ENCODE measurements at regions not wholly inside any gene's neighbourhood (a gene's known extent, or its start where the extent isn't known, plus 50 kb on each side); places are given as distances from the start of the nearest gene placed in this dataset.

DNA sequence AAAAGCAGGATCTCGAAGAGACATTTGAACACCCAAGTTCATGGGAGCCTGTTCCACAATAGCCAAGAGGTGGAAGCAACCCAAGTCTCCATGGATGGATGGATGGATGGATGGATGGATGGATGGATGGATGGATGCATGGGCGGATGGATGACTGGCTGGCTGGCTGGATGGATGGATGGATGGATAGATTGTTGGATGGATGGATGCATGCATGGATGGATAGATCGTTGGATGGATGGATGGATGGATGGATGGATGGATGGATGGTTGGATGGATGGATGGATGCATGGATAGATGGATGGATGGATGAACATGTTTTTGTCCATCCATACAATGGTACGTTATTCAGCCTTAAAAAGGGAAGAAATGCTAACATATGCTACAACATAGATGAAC, 603.4 kb downstream of the BRD1 start:
- Histone ChIP-seq H3K9ac (ENCODE audit: low read length) (no peak overlapping the region), H3K27ac (ENCODE audit: low read length) (no peak overlapping the region), H3K9me2 (replicated peaks; ENCODE audit: insufficient read depth, low read length) (no peaks in the 10 kb centered on the region), H3K27me3 (ENCODE audit: low read length) (0 out of 2 replicates have a peak, but pooled peaks cover 3% of the 10 kb centered on the region), H4K20me1 (ENCODE audit: insufficient read depth, low read depth, low read length) (no peaks in the 10 kb centered on the region), H3K9me3 (ENCODE audit: low read length) (no peaks in the 10 kb centered on the region), H3K4me2 (ENCODE audit: low read depth, low read length, poor library complexity, severe bottlenecking) (no peak overlapping the region), H3K36me3 (ENCODE audit: insufficient read depth, low read length) (no peaks in the 10 kb centered on the region), H3K4me1 (ENCODE audit: low read length) (no peaks in the 10 kb centered on the region), H3K4me3 (ENCODE audit: low read length) (no peak overlapping the region), H2AFZ (ENCODE audit: low read length) (no peak overlapping the region), H3K79me2 (ENCODE audit: low read length) (no peaks in the 10 kb centered on the region)
- DNase-seq, result no peak

DNA sequence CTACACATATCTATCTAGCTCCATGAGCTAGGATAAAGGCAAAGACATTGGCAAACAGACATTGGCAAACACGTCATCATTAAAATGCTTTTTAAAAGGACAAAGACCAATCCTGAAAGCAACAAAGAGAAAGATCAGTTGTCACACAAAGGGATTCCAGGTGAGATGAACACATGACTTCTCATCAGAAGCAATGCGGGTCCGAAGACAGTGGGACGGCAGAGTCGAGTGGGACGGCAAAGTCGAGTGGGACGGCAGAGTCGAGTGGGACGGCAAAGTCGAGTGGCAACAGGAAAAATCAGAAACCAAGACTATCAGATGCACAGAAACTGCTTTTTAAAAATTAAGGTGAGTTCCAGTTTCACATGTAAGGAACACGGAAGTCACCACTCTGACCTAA, 609.5 kb downstream of the BRD1 start:
- H3K9me2 ChIP-seq (replicated peaks; ENCODE audit: insufficient read depth, low read length), result no peaks in the 10 kb centered on the region
- H3K79me2 ChIP-seq (ENCODE audit: low read length), result no peaks in the 10 kb centered on the region
- no peak overlapping the region for H3K9ac ChIP-seq (ENCODE audit: low read length)
- H3K27ac ChIP-seq (ENCODE audit: low read length), result no peak overlapping the region
- no peak overlapping the region for H2AFZ ChIP-seq (ENCODE audit: low read length)
- H4K20me1 ChIP-seq (ENCODE audit: insufficient read depth, low read depth, low read length), result no peaks in the 10 kb centered on the region
- no peak for DNase-seq
- no peak overlapping the region for H3K4me3 ChIP-seq (ENCODE audit: low read length)
- H3K4me2 ChIP-seq (ENCODE audit: low read depth, low read length, poor library complexity, severe bottlenecking), result no peak overlapping the region
- no peaks in the 10 kb centered on the region for H3K36me3 ChIP-seq (ENCODE audit: insufficient read depth, low read length)
- H3K4me1 ChIP-seq (ENCODE audit: low read length), result no peaks in the 10 kb centered on the region
- H3K27me3 ChIP-seq (ENCODE audit: low read length), result no peaks in the 10 kb centered on the region
- H3K9me3 ChIP-seq (ENCODE audit: low read length), result no peaks in the 10 kb centered on the region

DNA sequence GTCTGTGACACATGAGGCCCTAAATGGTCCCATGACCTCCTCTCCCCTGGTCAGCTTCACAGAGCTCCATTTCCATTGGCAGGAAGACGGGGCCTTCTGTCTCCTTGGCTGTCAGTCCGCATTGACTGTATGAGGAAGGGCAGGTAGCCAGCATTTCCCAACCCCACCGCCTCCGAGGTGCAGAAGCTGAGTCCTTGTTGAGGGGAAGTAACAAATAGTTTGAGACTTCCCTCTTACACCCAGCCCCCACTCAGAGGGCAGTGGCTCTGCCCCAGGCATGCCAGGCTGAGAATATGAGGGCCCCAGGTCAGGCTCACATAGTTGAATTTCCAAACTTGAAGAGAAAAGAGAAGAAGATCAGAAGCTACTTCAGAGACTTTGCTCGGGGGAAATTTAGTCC, 611.1 kb downstream of the BRD1 start:
- Histone ChIP-seq H3K36me3 (ENCODE audit: insufficient read depth, low read length) (no peaks in the 10 kb centered on the region), H3K9me3 (ENCODE audit: low read length) (no peaks in the 10 kb centered on the region), H3K4me1 (ENCODE audit: low read length) (no peaks in the 10 kb centered on the region), H4K20me1 (ENCODE audit: insufficient read depth, low read depth, low read length) (no peaks in the 10 kb centered on the region), H3K4me3 (ENCODE audit: low read length) (no peak overlapping the region), H3K79me2 (ENCODE audit: low read length) (no peaks in the 10 kb centered on the region), H3K9me2 (replicated peaks; ENCODE audit: insufficient read depth, low read length) (no peaks in the 10 kb centered on the region), H3K9ac (ENCODE audit: low read length) (no peak overlapping the region), H3K27me3 (ENCODE audit: low read length) (no peaks in the 10 kb centered on the region), H2AFZ (ENCODE audit: low read length) (no peak overlapping the region), H3K27ac (ENCODE audit: low read length) (no peak overlapping the region), H3K4me2 (ENCODE audit: low read depth, low read length, poor library complexity, severe bottlenecking) (no peak overlapping the region)
- DNase-seq, result no peak

DNA sequence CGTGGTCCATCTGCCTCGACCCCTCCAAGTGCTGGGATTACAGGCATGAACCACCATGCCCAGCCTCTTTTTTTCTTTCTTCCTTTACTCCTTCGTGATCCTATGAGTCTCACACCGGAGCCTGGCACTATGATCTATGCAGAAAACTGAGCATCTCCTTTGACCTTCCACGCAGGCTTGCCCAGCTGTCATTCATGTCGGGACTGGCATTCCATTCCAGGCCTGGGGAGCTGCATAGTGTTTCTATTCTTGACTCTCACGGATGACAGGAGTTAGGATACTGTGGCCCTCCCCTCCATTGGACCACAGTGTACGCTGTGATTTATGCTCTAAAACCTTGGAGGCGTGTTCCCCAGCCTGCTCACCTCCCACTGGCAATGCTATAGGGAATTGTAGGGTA, 611.8 kb downstream of the BRD1 start:
- Histone ChIP-seq H3K9me3 (ENCODE audit: low read length) (no peaks in the 10 kb centered on the region), H3K79me2 (ENCODE audit: low read length) (no peaks in the 10 kb centered on the region), H3K27ac (ENCODE audit: low read length) (no peak overlapping the region), H3K4me2 (ENCODE audit: low read depth, low read length, poor library complexity, severe bottlenecking) (no peak overlapping the region), H3K9me2 (replicated peaks; ENCODE audit: insufficient read depth, low read length) (no peaks in the 10 kb centered on the region), H3K4me1 (ENCODE audit: low read length) (no peaks in the 10 kb centered on the region), H3K4me3 (ENCODE audit: low read length) (no peak overlapping the region), H3K36me3 (ENCODE audit: insufficient read depth, low read length) (no peaks in the 10 kb centered on the region), H4K20me1 (ENCODE audit: insufficient read depth, low read depth, low read length) (no peaks in the 10 kb centered on the region), H2AFZ (ENCODE audit: low read length) (no peak overlapping the region), H3K27me3 (ENCODE audit: low read length) (no peaks in the 10 kb centered on the region), H3K9ac (ENCODE audit: low read length) (no peak overlapping the region)
- no peak for DNase-seq

DNA sequence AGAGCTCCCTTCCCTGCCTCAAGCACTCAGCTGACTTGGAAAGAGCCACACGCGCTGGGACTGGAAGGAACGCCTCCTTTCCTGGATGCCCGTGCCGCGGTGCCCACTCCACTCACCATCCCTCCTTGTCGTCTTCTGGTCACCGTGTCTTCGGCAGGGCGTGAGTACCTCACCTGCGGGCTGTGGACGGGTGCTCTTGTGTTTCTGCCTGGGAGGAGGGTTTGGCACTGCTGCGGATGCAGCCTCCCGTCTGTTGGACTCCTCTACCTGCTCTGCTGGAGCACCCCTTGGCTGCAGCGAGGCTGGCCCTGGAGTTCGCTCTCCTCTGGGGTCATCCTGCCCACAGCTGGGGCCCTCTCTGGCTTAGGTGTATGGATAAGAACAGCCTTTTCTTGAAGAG, 612.7 kb downstream of the BRD1 start:
- no peaks in the 10 kb centered on the region for H3K9me2 ChIP-seq (replicated peaks; ENCODE audit: insufficient read depth, low read length)
- H3K4me2 ChIP-seq (ENCODE audit: low read depth, low read length, poor library complexity, severe bottlenecking), result no peak overlapping the region
- no peaks in the 10 kb centered on the region for H4K20me1 ChIP-seq (ENCODE audit: insufficient read depth, low read depth, low read length)
- no peaks in the 10 kb centered on the region for H3K79me2 ChIP-seq (ENCODE audit: low read length)
- H3K9ac ChIP-seq (ENCODE audit: low read length), result no peak overlapping the region
- H3K4me3 ChIP-seq (ENCODE audit: low read length), result no peak overlapping the region
- no peaks in the 10 kb centered on the region for H3K4me1 ChIP-seq (ENCODE audit: low read length)
- H3K9me3 ChIP-seq (ENCODE audit: low read length), result no peaks in the 10 kb centered on the region
- H2AFZ ChIP-seq (ENCODE audit: low read length), result no peak overlapping the region
- DNase-seq, result no peak
- H3K27ac ChIP-seq (ENCODE audit: low read length), result no peak overlapping the region
- H3K27me3 ChIP-seq (ENCODE audit: low read length), result no peaks in the 10 kb centered on the region
- no peaks in the 10 kb centered on the region for H3K36me3 ChIP-seq (ENCODE audit: insufficient read depth, low read length)

DNA sequence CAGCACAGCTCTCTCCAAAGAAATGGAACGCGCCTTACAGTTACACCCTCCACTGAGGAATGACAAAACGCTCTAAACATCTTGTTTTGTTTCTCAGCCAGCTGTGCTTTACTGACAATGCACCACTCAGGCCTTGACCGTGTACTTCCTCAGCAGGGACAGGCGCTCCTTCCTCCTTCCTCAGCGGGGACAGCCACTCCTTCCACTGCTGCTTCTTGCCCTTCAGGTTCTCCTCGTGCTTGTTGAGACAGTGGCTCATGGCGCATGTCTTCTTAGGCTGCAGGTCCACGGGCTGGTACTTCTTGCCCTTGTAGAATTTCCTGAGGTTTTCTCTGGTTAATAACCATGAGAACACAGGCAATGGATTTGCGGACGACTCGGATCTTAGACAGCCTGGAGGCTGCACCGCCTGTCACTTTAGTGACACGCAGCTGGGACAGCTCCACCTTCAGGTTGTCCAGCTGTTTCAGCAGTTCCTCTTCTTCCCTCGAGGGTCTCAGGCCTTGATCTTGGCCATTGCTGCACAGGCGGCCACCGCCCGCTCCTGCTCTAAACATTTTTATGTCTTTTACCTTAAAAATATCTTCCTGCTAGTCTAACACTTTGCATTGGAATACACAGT, 613.8 kb downstream of the BRD1 start:
- Histone ChIP-seq H3K9ac (ENCODE audit: low read length) (no peak overlapping the region), H3K27me3 (ENCODE audit: low read length) (no peaks in the 10 kb centered on the region), H3K36me3 (ENCODE audit: insufficient read depth, low read length) (no peaks in the 10 kb centered on the region), H4K20me1 (ENCODE audit: insufficient read depth, low read depth, low read length) (no peaks in the 10 kb centered on the region), H3K4me3 (ENCODE audit: low read length) (no peak overlapping the region), H3K27ac (ENCODE audit: low read length) (no peak overlapping the region), H3K9me3 (ENCODE audit: low read length) (no peaks in the 10 kb centered on the region), H2AFZ (ENCODE audit: low read length) (no peak overlapping the region), H3K79me2 (ENCODE audit: low read length) (no peaks in the 10 kb centered on the region), H3K4me1 (ENCODE audit: low read length) (no peaks in the 10 kb centered on the region), H3K4me2 (ENCODE audit: low read depth, low read length, poor library complexity, severe bottlenecking) (no peak overlapping the region), H3K9me2 (replicated peaks; ENCODE audit: insufficient read depth, low read length) (no peaks in the 10 kb centered on the region)
- no peak for DNase-seq

DNA sequence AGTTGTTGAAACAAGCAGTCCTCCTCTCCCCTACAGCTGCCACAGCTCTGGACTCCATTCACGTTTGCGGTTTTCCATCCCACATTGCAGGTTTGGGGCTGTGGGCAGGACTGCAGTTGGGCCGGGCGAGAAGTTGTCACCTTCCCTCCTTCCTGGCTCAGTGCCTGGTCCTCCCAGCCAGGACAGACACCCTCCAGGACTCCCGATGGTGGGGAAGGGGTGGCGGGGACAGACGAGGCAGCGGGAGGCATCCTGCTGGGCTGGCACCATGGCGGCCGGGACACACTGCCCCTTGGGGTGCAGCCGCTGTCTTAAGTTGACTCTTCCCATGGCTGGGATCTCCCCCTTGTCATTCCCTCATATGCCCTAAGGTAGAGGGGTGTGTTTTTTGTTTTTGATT, 615.2 kb downstream of the BRD1 start:
- Histone ChIP-seq H3K4me2 (ENCODE audit: low read depth, low read length, poor library complexity, severe bottlenecking) (no peak overlapping the region), H4K20me1 (ENCODE audit: insufficient read depth, low read depth, low read length) (no peaks in the 10 kb centered on the region), H3K36me3 (ENCODE audit: insufficient read depth, low read length) (no peaks in the 10 kb centered on the region), H3K9ac (ENCODE audit: low read length) (no peak overlapping the region), H3K27ac (ENCODE audit: low read length) (no peak overlapping the region), H3K27me3 (ENCODE audit: low read length) (no peaks in the 10 kb centered on the region), H3K79me2 (ENCODE audit: low read length) (no peaks in the 10 kb centered on the region), H3K4me3 (ENCODE audit: low read length) (no peak overlapping the region), H3K9me2 (replicated peaks; ENCODE audit: insufficient read depth, low read length) (no peaks in the 10 kb centered on the region), H3K4me1 (ENCODE audit: low read length) (no peaks in the 10 kb centered on the region), H2AFZ (ENCODE audit: low read length) (no peak overlapping the region), H3K9me3 (ENCODE audit: low read length) (no peaks in the 10 kb centered on the region)
- no peak for DNase-seq

DNA sequence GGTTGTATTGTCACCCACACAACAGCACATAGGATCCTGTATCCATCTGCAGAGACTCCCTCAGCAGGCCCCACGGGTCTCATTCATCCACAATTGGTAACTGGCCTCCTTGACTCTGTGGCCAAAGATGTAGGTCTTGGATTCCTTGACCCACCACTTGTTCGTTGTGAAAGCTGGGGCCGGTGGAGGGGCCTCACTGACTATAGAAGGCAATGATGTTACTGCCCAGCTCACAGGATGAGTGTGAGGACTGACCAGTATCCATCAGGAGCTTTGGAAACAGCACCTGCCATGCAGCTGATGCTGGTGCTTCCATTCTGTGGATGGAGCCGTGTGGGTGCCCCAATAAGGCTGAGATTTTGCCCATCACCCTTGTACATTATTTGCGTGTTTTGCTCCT, 615.7 kb downstream of the BRD1 start:
- Histone ChIP-seq H3K4me2 (ENCODE audit: low read depth, low read length, poor library complexity, severe bottlenecking) (no peak overlapping the region), H3K4me1 (ENCODE audit: low read length) (no peaks in the 10 kb centered on the region), H3K9me2 (replicated peaks; ENCODE audit: insufficient read depth, low read length) (no peaks in the 10 kb centered on the region), H3K9me3 (ENCODE audit: low read length) (no peaks in the 10 kb centered on the region), H3K4me3 (ENCODE audit: low read length) (no peak overlapping the region), H3K79me2 (ENCODE audit: low read length) (no peaks in the 10 kb centered on the region), H3K27me3 (ENCODE audit: low read length) (no peaks in the 10 kb centered on the region), H3K27ac (ENCODE audit: low read length) (no peak overlapping the region), H2AFZ (ENCODE audit: low read length) (no peak overlapping the region), H3K9ac (ENCODE audit: low read length) (no peak overlapping the region), H4K20me1 (ENCODE audit: insufficient read depth, low read depth, low read length) (no peaks in the 10 kb centered on the region), H3K36me3 (ENCODE audit: insufficient read depth, low read length) (no peaks in the 10 kb centered on the region)
- DNase-seq, result no peak

DNA sequence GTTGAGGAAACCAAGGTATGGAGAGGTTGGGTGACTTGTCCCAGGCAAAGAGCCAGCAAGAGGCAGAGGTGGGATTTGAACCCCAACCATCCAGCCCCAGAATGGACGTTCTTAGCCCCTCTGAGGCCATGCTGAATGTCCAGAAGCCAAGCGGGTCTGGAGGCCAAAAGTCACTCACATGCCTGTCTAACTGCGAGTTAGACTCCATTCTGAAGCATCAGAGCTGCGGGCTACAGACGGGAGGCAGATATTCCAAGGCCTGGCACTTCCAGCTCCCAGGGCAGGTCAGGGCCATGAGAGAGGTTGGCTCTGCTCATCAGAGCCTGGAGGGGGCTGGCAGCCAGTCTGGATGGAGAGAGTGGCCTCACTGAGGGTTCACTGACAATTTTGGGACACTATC, 616.5 kb downstream of the BRD1 start:
- H3K4me1 ChIP-seq (ENCODE audit: low read length), result no peaks in the 10 kb centered on the region
- no peak for DNase-seq
- no peak overlapping the region for H3K27ac ChIP-seq (ENCODE audit: low read length)
- no peaks in the 10 kb centered on the region for H3K9me3 ChIP-seq (ENCODE audit: low read length)
- H3K9ac ChIP-seq (ENCODE audit: low read length), result no peak overlapping the region
- H3K4me2 ChIP-seq (ENCODE audit: low read depth, low read length, poor library complexity, severe bottlenecking), result no peak overlapping the region
- no peak overlapping the region for H3K4me3 ChIP-seq (ENCODE audit: low read length)
- no peaks in the 10 kb centered on the region for H3K79me2 ChIP-seq (ENCODE audit: low read length)
- H4K20me1 ChIP-seq (ENCODE audit: insufficient read depth, low read depth, low read length), result no peaks in the 10 kb centered on the region
- no peak overlapping the region for H2AFZ ChIP-seq (ENCODE audit: low read length)
- no peaks in the 10 kb centered on the region for H3K9me2 ChIP-seq (replicated peaks; ENCODE audit: insufficient read depth, low read length)
- H3K27me3 ChIP-seq (ENCODE audit: low read length), result no peaks in the 10 kb centered on the region
- no peaks in the 10 kb centered on the region for H3K36me3 ChIP-seq (ENCODE audit: insufficient read depth, low read length)

All from Karpas-422 (cell line).